GM23338 (cell line): ENCODE measurements at regions not wholly inside any gene's neighbourhood (a gene's known extent, or its start where the extent isn't known, plus 50 kb on each side); places are given as distances from the start of the nearest gene placed in this dataset.

Source experiments
- CREB1 ChIP-seq: fragments of 250-450 bp; sonication (Bioruptor Pico); IDR thresholded peaks from 2 replicates; pipeline ENCODE4 v1.5.0; 2020; ENCODE audit warnings: low read depth, mild to moderate bottlenecking, moderate library complexity
- EZH2 ChIP-seq: fragments of 200-600 bp; sonication (generic); IDR thresholded peaks from one replicate; pipeline ENCODE4 v1.8.0; 2017; ENCODE audit warnings: antibody characterized with exemption, mild to moderate bottlenecking, low read depth; ENCODE audit not compliant: unreplicated experiment
- EZH2phosphoT487 ChIP-seq: fragments of 200-600 bp; sonication (generic); IDR thresholded peaks from one replicate; pipeline ENCODE4 v1.8.1; 2018; ENCODE audit warnings: antibody characterized with exemption; ENCODE audit not compliant: unreplicated experiment
- JUNB ChIP-seq: IDR thresholded peaks from one replicate; pipeline ENCODE4 v1.6.1; 2016; ENCODE audit warnings: antibody characterized with exemption; ENCODE audit not compliant: unreplicated experiment
- NANOG ChIP-seq: IDR thresholded peaks from 2 replicates; pipeline ENCODE4 v1.6.1; 2016; ENCODE audit warnings: antibody characterized with exemption, borderline replicate concordance
- POLR2AphosphoS5 ChIP-seq: IDR thresholded peaks from 2 replicates; pipeline ENCODE4 v1.6.1; 2016; ENCODE audit warnings: antibody characterized with exemption, low read depth
- STAT1 ChIP-seq: IDR thresholded peaks from one replicate; pipeline ENCODE4 v1.6.1; 2016; ENCODE audit warnings: antibody characterized with exemption; ENCODE audit not compliant: unreplicated experiment
- ZNF331 ChIP-seq: fragments of 250-450 bp; sonication (Bioruptor Pico); IDR thresholded peaks from 2 replicates; pipeline ENCODE4 v1.5.0; 2020; ENCODE audit warnings: low read depth, mild to moderate bottlenecking, moderate library complexity
- TF ChIP-seq, protein P1 (sequence below), 2 experiments: fragments of 200-600 bp in 1 of 2; sonication (generic) in 1 of 2; conservative IDR thresholded peaks; 2 replicates each; pipeline versions ENCODE4 v1.5.1 to v1.6.1; 2016 to 2017; ENCODE audit warnings: antibody characterized with exemption in 2 of 2, low read depth in 2 of 2, mild to moderate bottlenecking in 2 of 2, moderate library complexity in 1 of 2
- TF ChIP-seq, protein P2 (sequence below): IDR thresholded peaks from one replicate; pipeline ENCODE4 v1.6.1; 2018; ENCODE audit warnings: antibody characterized with exemption; ENCODE audit not compliant: unreplicated experiment
- TF ChIP-seq, protein P3 (sequence below): IDR thresholded peaks from 2 replicates; pipeline ENCODE4 v1.6.1; 2016; ENCODE audit warnings: antibody characterized with exemption
- TF ChIP-seq, protein P4 (sequence below): fragments of 250-450 bp; sonication (Bioruptor Pico); IDR thresholded peaks from 2 replicates; pipeline ENCODE4 v1.5.0; 2020; ENCODE audit warnings: mild to moderate bottlenecking, moderate library complexity

DNA sequence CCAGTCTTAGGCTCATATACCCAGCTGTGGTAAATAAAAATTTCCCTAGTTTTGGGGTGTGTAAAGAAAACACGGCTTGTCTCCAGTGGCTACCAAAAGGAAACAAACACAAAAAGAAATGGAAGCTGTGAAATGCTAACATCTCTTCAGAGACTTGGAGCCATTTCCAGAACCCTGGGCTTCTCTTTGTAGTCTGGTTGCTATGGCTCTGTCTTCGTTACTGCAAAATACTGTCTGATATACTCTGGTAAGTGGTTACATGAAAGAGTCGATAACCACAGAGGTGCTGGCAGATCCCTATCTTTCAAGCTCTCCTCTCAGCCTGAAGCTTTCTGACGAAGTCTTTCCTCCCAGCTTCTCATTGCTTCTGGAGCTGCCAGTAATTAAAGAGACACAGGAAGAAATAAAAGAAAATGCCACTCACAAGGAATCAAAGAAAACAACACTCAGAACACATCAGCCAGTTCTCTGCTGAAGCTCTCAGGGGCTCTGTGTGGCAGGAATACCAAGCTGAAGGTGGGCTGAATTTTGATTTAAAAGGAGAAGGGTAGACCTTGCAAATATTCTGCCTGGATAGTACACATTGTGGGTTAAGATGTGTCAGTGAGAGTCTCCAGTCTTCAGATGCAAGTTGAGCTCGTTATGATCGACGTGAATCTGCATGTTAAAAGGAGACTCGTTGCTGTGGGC is 107.6 kb upstream of the FAM9C start:
- TF ChIP-seq, protein P1, sequence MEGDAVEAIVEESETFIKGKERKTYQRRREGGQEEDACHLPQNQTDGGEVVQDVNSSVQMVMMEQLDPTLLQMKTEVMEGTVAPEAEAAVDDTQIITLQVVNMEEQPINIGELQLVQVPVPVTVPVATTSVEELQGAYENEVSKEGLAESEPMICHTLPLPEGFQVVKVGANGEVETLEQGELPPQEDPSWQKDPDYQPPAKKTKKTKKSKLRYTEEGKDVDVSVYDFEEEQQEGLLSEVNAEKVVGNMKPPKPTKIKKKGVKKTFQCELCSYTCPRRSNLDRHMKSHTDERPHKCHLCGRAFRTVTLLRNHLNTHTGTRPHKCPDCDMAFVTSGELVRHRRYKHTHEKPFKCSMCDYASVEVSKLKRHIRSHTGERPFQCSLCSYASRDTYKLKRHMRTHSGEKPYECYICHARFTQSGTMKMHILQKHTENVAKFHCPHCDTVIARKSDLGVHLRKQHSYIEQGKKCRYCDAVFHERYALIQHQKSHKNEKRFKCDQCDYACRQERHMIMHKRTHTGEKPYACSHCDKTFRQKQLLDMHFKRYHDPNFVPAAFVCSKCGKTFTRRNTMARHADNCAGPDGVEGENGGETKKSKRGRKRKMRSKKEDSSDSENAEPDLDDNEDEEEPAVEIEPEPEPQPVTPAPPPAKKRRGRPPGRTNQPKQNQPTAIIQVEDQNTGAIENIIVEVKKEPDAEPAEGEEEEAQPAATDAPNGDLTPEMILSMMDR (conservative IDR thresholded peaks at IDR 0.05; ENCODE audit: low read depth in 2 of 2), result no peak
- TF ChIP-seq JUNB (no peak), EZH2 (no peak), EZH2phosphoT487 (no peak), POLR2AphosphoS5 (no peak), NANOG (no peak), CREB1 (CRISPR knock-in tag) (no peak), ZNF331 (no peak), STAT1 (no peak)
- TF ChIP-seq, protein P2, sequence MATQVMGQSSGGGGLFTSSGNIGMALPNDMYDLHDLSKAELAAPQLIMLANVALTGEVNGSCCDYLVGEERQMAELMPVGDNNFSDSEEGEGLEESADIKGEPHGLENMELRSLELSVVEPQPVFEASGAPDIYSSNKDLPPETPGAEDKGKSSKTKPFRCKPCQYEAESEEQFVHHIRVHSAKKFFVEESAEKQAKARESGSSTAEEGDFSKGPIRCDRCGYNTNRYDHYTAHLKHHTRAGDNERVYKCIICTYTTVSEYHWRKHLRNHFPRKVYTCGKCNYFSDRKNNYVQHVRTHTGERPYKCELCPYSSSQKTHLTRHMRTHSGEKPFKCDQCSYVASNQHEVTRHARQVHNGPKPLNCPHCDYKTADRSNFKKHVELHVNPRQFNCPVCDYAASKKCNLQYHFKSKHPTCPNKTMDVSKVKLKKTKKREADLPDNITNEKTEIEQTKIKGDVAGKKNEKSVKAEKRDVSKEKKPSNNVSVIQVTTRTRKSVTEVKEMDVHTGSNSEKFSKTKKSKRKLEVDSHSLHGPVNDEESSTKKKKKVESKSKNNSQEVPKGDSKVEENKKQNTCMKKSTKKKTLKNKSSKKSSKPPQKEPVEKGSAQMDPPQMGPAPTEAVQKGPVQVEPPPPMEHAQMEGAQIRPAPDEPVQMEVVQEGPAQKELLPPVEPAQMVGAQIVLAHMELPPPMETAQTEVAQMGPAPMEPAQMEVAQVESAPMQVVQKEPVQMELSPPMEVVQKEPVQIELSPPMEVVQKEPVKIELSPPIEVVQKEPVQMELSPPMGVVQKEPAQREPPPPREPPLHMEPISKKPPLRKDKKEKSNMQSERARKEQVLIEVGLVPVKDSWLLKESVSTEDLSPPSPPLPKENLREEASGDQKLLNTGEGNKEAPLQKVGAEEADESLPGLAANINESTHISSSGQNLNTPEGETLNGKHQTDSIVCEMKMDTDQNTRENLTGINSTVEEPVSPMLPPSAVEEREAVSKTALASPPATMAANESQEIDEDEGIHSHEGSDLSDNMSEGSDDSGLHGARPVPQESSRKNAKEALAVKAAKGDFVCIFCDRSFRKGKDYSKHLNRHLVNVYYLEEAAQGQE, result no peak
- TF ChIP-seq, protein P3, sequence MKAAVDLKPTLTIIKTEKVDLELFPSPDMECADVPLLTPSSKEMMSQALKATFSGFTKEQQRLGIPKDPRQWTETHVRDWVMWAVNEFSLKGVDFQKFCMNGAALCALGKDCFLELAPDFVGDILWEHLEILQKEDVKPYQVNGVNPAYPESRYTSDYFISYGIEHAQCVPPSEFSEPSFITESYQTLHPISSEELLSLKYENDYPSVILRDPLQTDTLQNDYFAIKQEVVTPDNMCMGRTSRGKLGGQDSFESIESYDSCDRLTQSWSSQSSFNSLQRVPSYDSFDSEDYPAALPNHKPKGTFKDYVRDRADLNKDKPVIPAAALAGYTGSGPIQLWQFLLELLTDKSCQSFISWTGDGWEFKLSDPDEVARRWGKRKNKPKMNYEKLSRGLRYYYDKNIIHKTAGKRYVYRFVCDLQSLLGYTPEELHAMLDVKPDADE, result no peak
- TF ChIP-seq, protein P4, sequence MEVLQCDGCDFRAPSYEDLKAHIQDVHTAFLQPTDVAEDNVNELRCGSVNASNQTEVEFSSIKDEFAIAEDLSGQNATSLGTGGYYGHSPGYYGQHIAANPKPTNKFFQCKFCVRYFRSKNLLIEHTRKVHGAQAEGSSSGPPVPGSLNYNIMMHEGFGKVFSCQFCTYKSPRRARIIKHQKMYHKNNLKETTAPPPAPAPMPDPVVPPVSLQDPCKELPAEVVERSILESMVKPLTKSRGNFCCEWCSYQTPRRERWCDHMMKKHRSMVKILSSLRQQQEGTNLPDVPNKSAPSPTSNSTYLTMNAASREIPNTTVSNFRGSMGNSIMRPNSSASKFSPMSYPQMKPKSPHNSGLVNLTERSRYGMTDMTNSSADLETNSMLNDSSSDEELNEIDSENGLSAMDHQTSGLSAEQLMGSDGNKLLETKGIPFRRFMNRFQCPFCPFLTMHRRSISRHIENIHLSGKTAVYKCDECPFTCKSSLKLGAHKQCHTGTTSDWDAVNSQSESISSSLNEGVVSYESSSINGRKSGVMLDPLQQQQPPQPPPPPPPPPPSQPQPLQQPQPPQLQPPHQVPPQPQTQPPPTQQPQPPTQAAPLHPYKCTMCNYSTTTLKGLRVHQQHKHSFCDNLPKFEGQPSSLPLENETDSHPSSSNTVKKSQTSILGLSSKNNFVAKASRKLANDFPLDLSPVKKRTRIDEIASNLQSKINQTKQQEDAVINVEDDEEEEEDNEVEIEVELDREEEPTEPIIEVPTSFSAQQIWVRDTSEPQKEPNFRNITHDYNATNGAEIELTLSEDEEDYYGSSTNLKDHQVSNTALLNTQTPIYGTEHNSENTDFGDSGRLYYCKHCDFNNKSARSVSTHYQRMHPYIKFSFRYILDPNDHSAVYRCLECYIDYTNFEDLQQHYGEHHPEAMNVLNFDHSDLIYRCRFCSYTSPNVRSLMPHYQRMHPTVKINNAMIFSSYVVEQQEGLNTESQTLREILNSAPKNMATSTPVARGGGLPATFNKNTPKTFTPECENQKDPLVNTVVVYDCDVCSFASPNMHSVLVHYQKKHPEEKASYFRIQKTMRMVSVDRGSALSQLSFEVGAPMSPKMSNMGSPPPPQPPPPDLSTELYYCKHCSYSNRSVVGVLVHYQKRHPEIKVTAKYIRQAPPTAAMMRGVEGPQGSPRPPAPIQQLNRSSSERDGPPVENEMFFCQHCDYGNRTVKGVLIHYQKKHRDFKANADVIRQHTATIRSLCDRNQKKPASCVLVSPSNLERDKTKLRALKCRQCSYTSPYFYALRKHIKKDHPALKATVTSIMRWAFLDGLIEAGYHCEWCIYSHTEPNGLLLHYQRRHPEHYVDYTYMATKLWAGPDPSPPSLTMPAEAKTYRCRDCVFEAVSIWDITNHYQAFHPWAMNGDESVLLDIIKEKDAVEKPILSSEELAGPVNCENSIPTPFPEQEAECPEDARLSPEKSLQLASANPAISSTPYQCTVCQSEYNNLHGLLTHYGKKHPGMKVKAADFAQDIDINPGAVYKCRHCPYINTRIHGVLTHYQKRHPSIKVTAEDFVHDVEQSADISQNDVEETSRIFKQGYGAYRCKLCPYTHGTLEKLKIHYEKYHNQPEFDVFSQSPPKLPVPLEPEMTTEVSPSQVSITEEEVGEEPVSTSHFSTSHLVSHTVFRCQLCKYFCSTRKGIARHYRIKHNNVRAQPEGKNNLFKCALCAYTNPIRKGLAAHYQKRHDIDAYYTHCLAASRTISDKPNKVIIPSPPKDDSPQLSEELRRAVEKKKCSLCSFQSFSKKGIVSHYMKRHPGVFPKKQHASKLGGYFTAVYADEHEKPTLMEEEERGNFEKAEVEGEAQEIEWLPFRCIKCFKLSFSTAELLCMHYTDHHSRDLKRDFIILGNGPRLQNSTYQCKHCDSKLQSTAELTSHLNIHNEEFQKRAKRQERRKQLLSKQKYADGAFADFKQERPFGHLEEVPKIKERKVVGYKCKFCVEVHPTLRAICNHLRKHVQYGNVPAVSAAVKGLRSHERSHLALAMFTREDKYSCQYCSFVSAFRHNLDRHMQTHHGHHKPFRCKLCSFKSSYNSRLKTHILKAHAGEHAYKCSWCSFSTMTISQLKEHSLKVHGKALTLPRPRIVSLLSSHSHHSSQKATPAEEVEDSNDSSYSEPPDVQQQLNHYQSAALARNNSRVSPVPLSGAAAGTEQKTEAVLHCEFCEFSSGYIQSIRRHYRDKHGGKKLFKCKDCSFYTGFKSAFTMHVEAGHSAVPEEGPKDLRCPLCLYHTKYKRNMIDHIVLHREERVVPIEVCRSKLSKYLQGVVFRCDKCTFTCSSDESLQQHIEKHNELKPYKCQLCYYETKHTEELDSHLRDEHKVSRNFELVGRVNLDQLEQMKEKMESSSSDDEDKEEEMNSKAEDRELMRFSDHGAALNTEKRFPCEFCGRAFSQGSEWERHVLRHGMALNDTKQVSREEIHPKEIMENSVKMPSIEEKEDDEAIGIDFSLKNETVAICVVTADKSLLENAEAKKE (CRISPR knock-in tag), result no peak
